ENCODE measurements at regions not wholly inside any gene's neighbourhood (a gene's known extent, or its start where the extent isn't known, plus 50 kb on each side); places are given as distances from the start of the nearest gene placed in this dataset.

DNA sequence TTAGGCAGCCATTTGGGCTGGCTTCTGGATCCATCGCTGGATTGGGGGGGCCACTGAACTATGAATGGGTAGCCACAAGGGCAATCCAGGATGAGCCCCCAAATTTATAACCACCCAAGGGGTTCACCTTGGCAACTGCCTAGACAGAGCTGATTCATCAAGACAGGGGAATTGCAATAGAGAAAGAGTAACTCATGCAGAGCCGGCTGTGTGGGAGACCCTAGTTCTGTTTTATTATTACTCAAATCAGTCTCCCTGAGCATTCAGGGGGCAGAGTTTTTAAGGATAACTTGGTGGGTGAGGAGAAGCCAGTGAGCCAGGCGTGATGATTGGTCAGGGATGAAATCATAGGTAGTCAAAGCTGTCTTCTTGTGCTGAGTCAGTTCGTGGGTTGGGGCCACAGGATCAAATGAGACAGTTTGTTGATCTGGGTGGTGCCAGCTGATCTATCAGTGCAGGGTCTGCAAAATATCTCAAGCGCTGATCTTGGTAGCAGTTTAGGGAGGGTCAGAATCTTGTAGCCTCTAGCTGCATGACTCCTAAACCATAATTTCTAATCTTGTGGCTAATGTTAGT lies 57.9 kb downstream of the DNAJB9 start:
- 59 to 64% methylated on average over 5 of the region's 5 CpGs for WGBS, 2 experiments (ENCODE audit: low coverage in 1 of 2, low lambda C conversion rate in 2 of 2, missing lambda C conversion rate in 2 of 2)
- DNase-seq = no peak

DNA sequence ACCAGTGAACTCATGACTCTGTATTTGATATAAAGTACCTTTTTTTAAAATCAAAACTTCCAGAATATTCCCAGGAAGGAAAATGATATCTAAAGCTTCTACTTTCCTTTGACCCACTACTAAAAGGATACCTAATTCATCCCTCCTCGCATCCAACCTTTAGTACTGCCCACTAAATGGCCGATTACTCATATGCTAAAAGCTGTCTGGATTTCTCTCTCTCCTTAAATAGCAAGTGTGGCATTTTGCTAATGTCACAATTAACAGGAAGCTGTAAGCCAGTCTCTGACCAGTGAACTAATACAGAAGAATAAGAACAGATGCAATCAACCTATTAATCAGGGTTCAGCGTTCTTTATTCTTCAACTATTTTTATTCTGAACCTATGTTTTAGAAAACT lies 59.0 kb downstream of the DNAJB9 start:
- Histone ChIP-seq H3K4me2 (ENCODE audit: unreplicated experiment) (no peak overlapping the region), H2AFZ (no peak overlapping the region), H3K4me3 (no peak overlapping the region), H3K27me3 (replicated peaks; ENCODE audit: insufficient read depth) (no peaks in the 10 kb centered on the region; the same call in 1 of the 2 replicates), H3K4me1 (ENCODE audit: insufficient read depth) (no peaks in the 10 kb centered on the region), H4K20me1 (ENCODE audit: insufficient read depth) (no peaks in the 10 kb centered on the region), H3K9me2 (ENCODE audit: insufficient read depth) (no peaks in the 10 kb centered on the region), H3F3A (ENCODE audit: insufficient read depth) (no peaks in the 10 kb centered on the region), H3K9me3 (ENCODE audit: low read depth) (no peaks in the 10 kb centered on the region), H3K9ac (no peak overlapping the region), H3K36me3 (ENCODE audit: low read depth) (no peaks in the 10 kb centered on the region), H3K79me2 (ENCODE audit: insufficient read depth) (no peaks in the 10 kb centered on the region), H3K27ac (no peak overlapping the region)
- DNase-seq = no peak
- no peak for TF ChIP-seq EZH2phosphoT487 (IDR thresholded peaks at IDR 0.05; ENCODE audit: insufficient read depth, low read depth)
- no peak for TF ChIP-seq EZH2 (IDR thresholded peaks at IDR 0.05; ENCODE audit: insufficient read depth, poor library complexity, severe bottlenecking)
- 11 to 16% methylated on average over 3 of the region's 3 CpGs for WGBS, 2 experiments (ENCODE audit: low coverage in 1 of 2, low lambda C conversion rate in 2 of 2, missing lambda C conversion rate in 2 of 2)
- in situ Hi-C loops (cut with MboI) = no loop called here

More for the DNA sequence above, 57.9 kb downstream of the DNAJB9 start:
- TF ChIP-seq EZH2phosphoT487 (IDR thresholded peaks at IDR 0.05; ENCODE audit: insufficient read depth, low read depth) (no peak), EZH2 (IDR thresholded peaks at IDR 0.05; ENCODE audit: insufficient read depth, poor library complexity, severe bottlenecking) (no peak)
- H3K79me2 ChIP-seq (ENCODE audit: insufficient read depth) = no peaks in the 10 kb centered on the region
- no peaks in the 10 kb centered on the region for H3K9me3 ChIP-seq (ENCODE audit: low read depth)
- no peak overlapping the region for H3K4me3 ChIP-seq
- H2AFZ ChIP-seq = no peak overlapping the region
- no peaks in the 10 kb centered on the region for H3K9me2 ChIP-seq (ENCODE audit: insufficient read depth)
- no peaks in the 10 kb centered on the region for H3K4me1 ChIP-seq (ENCODE audit: insufficient read depth)
- no peak overlapping the region for H3K27ac ChIP-seq
- no peaks in the 10 kb centered on the region for H3K36me3 ChIP-seq (ENCODE audit: low read depth)
- no peak overlapping the region for H3K9ac ChIP-seq
- no peaks in the 10 kb centered on the region; the same call in 1 of the 2 replicates for H3K27me3 ChIP-seq (replicated peaks; ENCODE audit: insufficient read depth)
- no peaks in the 10 kb centered on the region for H3F3A ChIP-seq (ENCODE audit: insufficient read depth)
- no peak overlapping the region for H3K4me2 ChIP-seq (ENCODE audit: unreplicated experiment)
- H4K20me1 ChIP-seq (ENCODE audit: insufficient read depth) = no peaks in the 10 kb centered on the region
- in situ Hi-C loops (cut with MboI) = no loop called here

DNA sequence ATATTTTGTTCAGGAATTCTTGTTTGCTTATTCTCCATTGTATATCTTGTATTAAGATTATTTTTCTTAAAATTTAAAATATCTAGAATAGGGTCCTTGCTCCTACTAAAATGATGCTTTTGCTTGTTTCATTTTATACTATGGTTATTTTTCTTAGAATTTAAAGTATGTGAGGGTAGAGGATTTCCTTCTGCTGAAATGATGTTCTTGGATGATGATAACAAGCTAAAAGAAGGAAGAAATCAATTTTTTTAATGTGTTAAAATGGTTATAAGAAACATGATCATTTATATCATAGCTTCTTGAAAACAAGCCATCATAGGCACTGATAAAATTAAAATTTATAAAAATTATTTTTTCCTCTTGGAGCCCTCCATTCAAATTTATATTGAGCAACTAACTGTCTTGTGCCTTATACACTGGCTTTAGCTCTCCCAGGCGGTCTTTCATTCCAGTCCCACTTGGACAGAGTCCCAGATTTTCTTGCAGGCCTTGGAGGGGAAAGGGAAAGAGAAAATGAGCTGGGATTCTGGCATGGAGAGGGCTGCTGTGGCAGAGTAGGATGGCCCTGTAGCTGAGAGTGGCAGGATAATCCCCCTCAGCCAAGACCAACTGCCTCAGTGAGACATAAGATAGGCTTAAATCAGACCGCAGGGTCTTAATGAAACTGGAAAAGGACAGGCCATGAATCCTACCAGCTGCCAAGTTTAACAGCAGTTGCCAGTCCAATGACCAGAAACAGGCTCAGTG lies 60.2 kb downstream of the DNAJB9 start:
- Histone ChIP-seq H4K20me1 (ENCODE audit: insufficient read depth) (no peaks in the 10 kb centered on the region), H3K4me1 (ENCODE audit: insufficient read depth) (no peaks in the 10 kb centered on the region), H3K27me3 (replicated peaks; ENCODE audit: insufficient read depth) (no peaks in the 10 kb centered on the region; the same call in 1 of the 2 replicates), H3K9me2 (ENCODE audit: insufficient read depth) (no peaks in the 10 kb centered on the region), H3K4me3 (no peak overlapping the region), H2AFZ (no peak overlapping the region), H3K9ac (no peak overlapping the region), H3K4me2 (ENCODE audit: unreplicated experiment) (no peak overlapping the region), H3F3A (ENCODE audit: insufficient read depth) (no peaks in the 10 kb centered on the region), H3K9me3 (ENCODE audit: low read depth) (no peaks in the 10 kb centered on the region), H3K36me3 (ENCODE audit: low read depth) (no peaks in the 10 kb centered on the region), H3K79me2 (ENCODE audit: insufficient read depth) (no peaks in the 10 kb centered on the region), H3K27ac (no peak overlapping the region)
- no peak for DNase-seq
- WGBS, 2 experiments (ENCODE audit: low coverage in 1 of 2, low lambda C conversion rate in 2 of 2, missing lambda C conversion rate in 2 of 2) = 14 to 24% methylated on average over 2 of the region's 2 CpGs
- TF ChIP-seq EZH2 (IDR thresholded peaks at IDR 0.05; ENCODE audit: insufficient read depth, poor library complexity, severe bottlenecking) = no peak
- TF ChIP-seq EZH2phosphoT487 (IDR thresholded peaks at IDR 0.05; ENCODE audit: insufficient read depth, low read depth) = no peak
- in situ Hi-C loops (cut with MboI) = no loop called here

DNA sequence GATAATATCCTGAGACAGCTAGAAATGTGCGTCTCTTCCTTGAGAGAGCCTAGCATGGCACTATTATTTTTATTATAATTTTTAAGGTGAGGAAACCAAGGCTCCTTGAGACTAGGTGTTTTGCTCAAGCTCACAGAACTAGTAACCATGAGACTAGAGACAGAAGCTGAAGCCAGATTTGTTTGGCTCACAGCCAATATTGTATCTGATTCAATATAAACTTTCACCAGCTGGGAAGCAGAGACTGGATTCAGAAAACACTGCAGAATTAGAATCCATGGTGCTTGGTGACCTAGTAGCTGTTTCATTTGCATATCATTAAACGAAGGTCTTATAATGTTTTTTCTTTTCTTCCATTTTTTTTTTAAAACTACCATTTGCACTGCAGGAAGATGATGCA lies 64.4 kb downstream of the DNAJB9 start:
- Histone ChIP-seq H3K4me3 (no peak overlapping the region), H3K9me3 (ENCODE audit: low read depth) (no peaks in the 10 kb centered on the region), H3K4me1 (ENCODE audit: insufficient read depth) (no peaks in the 10 kb centered on the region), H2AFZ (no peak overlapping the region), H3K36me3 (ENCODE audit: low read depth) (no peaks in the 10 kb centered on the region), H3K27ac (no peak overlapping the region), H3F3A (ENCODE audit: insufficient read depth) (no peaks in the 10 kb centered on the region), H3K9ac (no peak overlapping the region), H3K27me3 (replicated peaks; ENCODE audit: insufficient read depth) (no peaks in the 10 kb centered on the region), H3K9me2 (ENCODE audit: insufficient read depth) (no peaks in the 10 kb centered on the region), H4K20me1 (ENCODE audit: insufficient read depth) (no peaks in the 10 kb centered on the region), H3K4me2 (ENCODE audit: unreplicated experiment) (no peak overlapping the region), H3K79me2 (ENCODE audit: insufficient read depth) (no peaks in the 10 kb centered on the region)
- in situ Hi-C loops (cut with MboI) = no loop called here
- TF ChIP-seq EZH2 (IDR thresholded peaks at IDR 0.05; ENCODE audit: insufficient read depth, poor library complexity, severe bottlenecking) (no peak), EZH2phosphoT487 (IDR thresholded peaks at IDR 0.05; ENCODE audit: insufficient read depth, low read depth) (no peak)
- 16% methylated on average over 2 of the region's 2 CpGs for WGBS, 2 experiments (ENCODE audit: low coverage in 1 of 2, low lambda C conversion rate in 2 of 2, missing lambda C conversion rate in 2 of 2)
- no peak for DNase-seq
